OCI-M1 (cell line): ENCODE measurements at regions not wholly inside any gene's neighbourhood (a gene's known extent, or its start where the extent isn't known, plus 50 kb on each side); places are given as distances from the start of the nearest gene placed in this dataset.

Experiments
- DNase-seq: peaks from one replicate; lab custom pipeline; 2025; lab: John Stamatoyannopoulos, UW

- DNase-seq, result no peak
Observed at GRCh38 chr1:34478515-34479076, 276.3 kb upstream of the GJB5 start.

GRCh38 chr1:34479731-34480130 is 275.1 kb upstream of the GJB5 start:
- DNase-seq, result no peak

- DNase-seq, result no peak
Observed at GRCh38 chr1:34488080-34488708, 266.7 kb upstream of the GJB5 start.

GRCh38 chr1:34500451-34500850 is 254.4 kb upstream of the GJB5 start:
- DNase-seq, result peak; percentile 28

- no peak for DNase-seq
Observed at GRCh38 chr1:34511802-34512201, 243.0 kb upstream of the GJB5 start.

- no peak for DNase-seq
Observed at GRCh38 chr1:34518146-34518699, 236.6 kb upstream of the GJB5 start.

- DNase-seq, result no peak
Observed at GRCh38 chr1:34520111-34520510, 234.7 kb upstream of the GJB5 start.

- no peak for DNase-seq
Observed at GRCh38 chr1:34524783-34525182, 230.1 kb upstream of the GJB5 start.

- no peak for DNase-seq
Observed at GRCh38 chr1:34529935-34530859, 224.7 kb upstream of the GJB5 start.

GRCh38 chr1:34532113-34532512 is 222.7 kb upstream of the GJB5 start:
- DNase-seq, result no peak

- DNase-seq, result no peak
Observed at GRCh38 chr1:34538481-34538880, 216.4 kb upstream of the GJB5 start.

GRCh38 chr1:34547046-34547674 is 207.7 kb upstream of the GJB5 start:
- peak; percentile 2 for DNase-seq

GRCh38 chr1:34549199-34549598 is 205.6 kb upstream of the GJB5 start:
- peak; percentile 21 for DNase-seq

GRCh38 chr1:34578306-34578705 is 176.5 kb upstream of the GJB5 start:
- no peak for DNase-seq

- no peak for DNase-seq
Observed at GRCh38 chr1:34582356-34582755, 172.5 kb upstream of the GJB5 start.

GRCh38 chr1:34587761-34588160 is 167.1 kb upstream of the GJB5 start:
- no peak for DNase-seq

GRCh38 chr1:34590211-34590623 is 164.6 kb upstream of the GJB5 start:
- no peak for DNase-seq

- peak; percentile 11 for DNase-seq
Observed at GRCh38 chr1:34591751-34592629, 162.9 kb upstream of the GJB5 start.

- peak; percentile 73 for DNase-seq
Observed at GRCh38 chr1:34597877-34598514, 156.9 kb upstream of the GJB5 start.

GRCh38 chr1:34602907-34603306 is 151.9 kb upstream of the GJB5 start:
- no peak for DNase-seq

- no peak for DNase-seq
Observed at GRCh38 chr1:34603594-34603993, 151.3 kb upstream of the GJB5 start.
